ENCODE measurements at regions not wholly inside any gene's neighbourhood (a gene's known extent, or its start where the extent isn't known, plus 50 kb on each side); places are given as distances from the start of the nearest gene placed in this dataset.
"Not testable (repeated sequence)": the region's sequence is repeated elsewhere in the genome, so short reads cannot be mapped to it uniquely, and the experiment has no call there.

DNA sequence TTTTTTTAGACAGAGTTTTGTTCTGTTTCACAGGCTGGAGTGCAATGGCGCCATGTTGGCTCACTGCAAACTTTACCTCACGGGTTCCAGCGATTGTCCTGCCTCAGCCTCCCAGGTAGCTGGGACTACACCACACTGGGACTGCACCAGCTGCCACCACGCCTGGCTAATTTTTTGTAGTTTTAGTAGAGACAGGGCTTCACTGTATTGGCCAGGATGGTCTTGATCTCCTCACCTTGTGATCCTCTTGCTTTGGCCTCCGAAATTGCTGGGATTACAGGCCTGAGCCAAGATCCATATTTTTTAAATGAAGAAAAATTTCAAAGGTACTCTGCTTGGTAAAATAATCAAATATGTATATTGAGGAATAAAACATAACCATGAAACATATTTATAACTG, 195.8 kb upstream of the TPTE start:
- not testable (repeated sequence) for FAIRE-seq

- not testable (repeated sequence) for FAIRE-seq
Observed at GRCh38 chr21:10326146-10326545, 195.2 kb upstream of the TPTE start.

DNA sequence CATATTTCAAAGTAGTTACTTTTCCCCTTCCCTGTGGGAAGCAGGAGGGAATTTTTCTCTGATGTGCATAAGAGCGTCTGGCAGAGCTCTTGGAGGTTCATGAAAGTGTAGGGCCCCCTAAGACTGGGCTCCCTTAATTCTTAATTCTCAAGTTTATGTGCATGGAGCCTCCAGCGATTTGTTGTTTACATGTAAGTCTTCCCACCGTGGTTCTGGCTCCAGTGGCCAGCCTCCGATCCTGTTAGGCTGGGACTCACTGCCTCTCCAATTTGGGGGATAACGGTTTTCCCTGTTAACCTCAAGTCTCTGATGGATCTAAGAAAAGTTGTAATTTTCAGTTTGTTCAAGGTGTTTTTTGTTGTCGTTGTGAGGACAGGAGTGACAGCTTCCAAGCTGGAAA, 192.7 kb upstream of the TPTE start:
- not testable (repeated sequence) for FAIRE-seq

- FAIRE-seq: not testable (repeated sequence)
Observed at GRCh38 chr21:10330641-10331119, 190.7 kb upstream of the TPTE start.

- not testable (repeated sequence) for FAIRE-seq
Observed at GRCh38 chr21:10331134-10331533, 190.2 kb upstream of the TPTE start.

GRCh38 chr21:10332935-10333334, 188.4 kb upstream of the TPTE start:
- FAIRE-seq: not testable (repeated sequence)

DNA sequence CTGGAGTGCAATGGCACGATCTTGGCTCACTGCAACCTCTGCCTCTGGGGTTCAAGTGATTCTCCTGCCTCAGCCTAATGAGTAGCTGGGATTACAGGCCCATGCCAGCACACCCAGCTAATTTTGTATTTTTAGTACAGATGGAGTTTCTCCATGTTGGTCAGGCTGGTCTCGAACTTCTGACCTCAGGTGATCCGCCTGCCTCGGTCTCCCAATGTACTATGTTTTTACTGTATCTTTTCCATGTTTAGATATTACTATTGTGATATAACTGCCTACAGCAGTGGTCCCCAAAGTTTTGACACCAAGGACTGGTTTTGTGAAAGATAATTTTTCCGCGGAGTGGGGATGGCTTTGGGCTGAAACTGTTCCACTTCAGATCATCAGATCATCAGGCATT, 187.0 kb upstream of the TPTE start:
- not testable (repeated sequence) for FAIRE-seq

DNA sequence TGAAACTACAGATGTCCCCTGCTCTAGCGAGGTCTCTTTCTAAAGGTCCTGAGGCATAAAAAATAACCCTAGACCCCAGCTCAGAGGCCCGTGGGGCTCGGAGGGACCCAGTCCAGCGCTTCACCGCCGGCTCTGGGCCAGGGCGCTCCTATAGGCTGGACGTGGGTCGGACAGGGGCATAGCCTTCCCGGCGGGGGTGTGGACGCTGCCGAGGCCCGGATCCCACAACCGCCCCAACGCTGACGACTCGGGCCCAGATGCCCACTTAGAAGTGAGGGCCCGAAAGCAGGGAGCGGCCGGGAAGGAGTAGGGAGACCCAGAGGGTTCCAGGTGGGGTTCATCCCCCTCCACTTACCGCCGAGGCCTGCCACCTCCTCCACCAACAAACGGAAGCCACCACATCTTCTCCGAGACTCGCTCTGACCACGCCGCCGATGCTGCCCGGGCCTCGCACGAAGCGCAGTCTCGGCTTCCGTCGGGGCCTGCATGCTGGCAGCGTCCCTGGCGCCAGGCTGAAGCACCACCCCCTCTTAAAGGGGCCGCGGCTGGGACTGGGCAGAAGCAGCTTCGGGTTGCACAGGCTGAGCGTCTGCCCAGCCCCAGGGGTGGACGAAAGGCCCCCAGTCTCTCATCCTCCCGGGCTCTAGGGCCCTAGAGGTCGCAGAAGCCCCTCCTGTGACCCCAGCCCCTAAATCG, 179.0 kb upstream of the TPTE start:
- not testable (repeated sequence) for FAIRE-seq

GRCh38 chr21:10343146-10343935, 178.0 kb upstream of the TPTE start:
- not testable (repeated sequence) for FAIRE-seq

DNA sequence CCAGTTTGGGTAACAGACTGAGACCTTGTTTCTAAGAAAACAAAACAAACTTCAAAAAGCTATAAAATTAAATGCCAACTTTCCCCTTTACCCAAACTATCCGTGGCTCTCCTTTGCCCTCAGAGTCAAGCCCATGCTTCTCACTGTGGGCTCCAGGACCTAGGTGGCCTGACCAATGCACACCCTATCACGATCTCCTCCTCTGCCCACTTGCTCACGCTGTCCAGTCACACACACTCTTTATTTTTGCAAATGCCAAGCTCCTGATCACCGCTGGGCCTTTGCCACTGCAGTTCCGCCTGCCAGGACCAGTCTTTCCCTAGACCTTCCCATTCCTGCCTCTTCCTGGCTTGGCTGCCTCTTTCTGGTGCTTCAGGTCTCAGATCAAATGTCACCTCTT, 177.1 kb upstream of the TPTE start:
- FAIRE-seq: not testable (repeated sequence)

DNA sequence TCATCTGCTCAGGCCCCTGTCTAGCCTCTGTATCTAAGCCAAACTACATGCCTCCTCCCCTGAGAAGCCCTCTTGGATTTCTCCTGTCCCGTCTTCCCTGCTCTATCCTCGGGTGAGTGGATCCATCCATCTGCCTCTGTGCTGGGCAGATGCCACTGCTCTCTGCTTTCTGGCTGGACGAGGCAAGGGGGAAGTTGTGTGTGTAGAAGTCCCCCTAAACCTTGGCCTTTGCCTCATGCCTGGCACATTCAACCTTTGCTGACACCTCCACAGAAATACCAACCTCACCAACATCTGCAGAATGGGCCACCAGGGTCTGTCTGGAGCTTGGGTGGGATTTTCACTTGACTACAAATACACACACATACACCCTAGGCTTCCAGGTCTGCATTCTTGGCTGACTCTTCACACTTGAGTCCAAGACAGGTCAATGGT, 176.2 kb upstream of the TPTE start:
- FAIRE-seq: not testable (repeated sequence)

GRCh38 chr21:10346249-10346648, 175.1 kb upstream of the TPTE start:
- FAIRE-seq: not testable (repeated sequence)

DNA sequence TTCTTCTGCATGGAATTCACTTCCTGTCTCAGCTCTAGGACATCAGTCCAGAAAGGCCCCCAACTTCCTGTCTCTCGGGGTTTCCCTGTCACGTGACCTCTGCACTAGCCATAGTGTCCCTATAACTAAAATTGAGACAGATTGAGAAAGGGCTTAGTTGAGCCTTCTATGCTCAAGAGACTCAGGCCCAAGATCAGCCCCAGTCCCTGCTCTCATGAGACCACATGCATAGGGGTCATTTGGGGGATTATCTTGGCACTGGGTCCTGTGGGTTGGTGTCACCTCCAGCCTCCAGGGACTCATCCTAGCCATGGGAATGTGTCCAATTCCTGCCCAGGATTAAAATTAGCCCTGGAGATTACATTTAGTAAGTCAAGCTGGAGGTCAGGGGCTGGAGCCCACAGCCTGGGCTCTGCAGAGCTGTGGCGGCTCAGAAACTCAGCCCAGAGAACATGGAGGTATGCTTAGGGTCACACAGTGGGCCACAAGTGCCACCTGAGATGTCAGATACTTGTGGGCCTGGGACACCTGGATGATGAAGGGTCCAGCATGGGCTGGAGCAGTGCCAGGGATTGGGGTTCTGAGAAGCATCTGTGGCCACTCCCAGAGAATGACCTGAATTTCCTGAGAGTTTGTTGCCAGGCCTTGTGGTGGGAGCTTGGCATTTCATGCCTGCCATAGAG, 174.3 kb upstream of the TPTE start:
- FAIRE-seq: not testable (repeated sequence)

GRCh38 chr21:10347675-10348074, 173.7 kb upstream of the TPTE start:
- not testable (repeated sequence) for FAIRE-seq

DNA sequence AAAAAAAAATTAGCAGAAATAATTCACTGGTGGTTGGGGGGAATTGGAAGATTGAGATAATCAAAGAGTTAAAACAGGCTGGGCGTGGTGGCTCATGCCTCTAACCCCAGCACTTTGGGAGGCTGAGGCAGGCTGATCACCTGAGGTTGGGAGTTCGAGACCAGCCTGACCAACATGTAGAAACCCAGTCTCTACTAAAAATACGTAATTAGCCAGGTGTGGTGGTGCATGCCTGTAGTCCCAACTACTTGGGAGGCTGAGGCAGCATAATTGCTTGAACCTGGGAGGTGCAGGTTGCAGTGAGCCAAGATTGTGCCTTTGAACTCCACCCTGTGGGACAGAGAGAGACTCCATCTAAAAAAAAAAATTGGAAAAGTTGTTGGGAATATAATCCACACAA, 173.2 kb upstream of the TPTE start:
- FAIRE-seq: not testable (repeated sequence)

GRCh38 chr21:10354851-10355578, 166.4 kb upstream of the TPTE start:
- not testable (repeated sequence) for FAIRE-seq

- not testable (repeated sequence) for FAIRE-seq
Observed at GRCh38 chr21:10359120-10359519, 162.3 kb upstream of the TPTE start.

GRCh38 chr21:10359911-10360310, 161.5 kb upstream of the TPTE start:
- not testable (repeated sequence) for FAIRE-seq

DNA sequence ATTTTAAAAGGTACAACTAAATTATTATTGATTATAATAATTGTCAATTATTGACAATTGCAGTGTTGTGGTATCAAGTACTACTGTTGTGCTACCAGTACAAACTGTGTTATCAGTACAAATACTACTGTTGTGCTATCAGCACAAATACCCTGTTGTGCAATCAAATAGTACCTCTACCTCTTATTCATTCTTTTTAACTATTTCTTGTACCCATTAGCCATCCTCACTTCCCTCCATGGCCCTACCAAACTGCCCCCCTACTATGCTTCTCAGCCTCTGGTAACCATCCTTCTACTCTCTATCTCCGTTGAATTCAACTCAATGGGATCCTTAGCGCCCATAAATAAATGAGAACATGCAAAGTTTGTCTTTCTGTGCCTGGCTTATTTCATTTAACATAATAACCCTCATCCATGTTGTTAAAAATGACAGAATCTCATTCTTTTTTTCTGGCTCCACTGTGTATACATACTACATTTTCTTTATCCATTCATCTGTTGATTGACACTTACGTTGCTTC, 160.1 kb upstream of the TPTE start:
- FAIRE-seq: not testable (repeated sequence)

DNA sequence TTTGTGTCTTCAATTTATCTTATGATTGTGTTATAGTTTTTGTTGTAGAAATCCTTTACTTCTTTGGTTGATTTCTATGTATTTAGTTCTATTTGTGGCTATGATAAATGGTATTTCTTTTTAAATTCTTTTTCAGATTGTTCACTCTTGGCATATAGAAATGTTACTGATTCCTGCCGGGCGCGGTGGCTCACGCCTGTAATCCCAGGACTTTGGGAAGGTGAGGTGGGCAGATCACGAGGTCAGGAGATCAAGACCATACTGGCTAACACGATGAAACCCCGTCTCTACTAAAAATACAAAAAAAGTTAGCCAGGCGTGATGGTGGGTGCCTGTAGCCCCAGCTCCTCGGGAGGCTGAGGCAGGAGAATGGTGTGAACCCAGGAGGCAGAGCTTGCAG, 158.6 kb upstream of the TPTE start:
- not testable (repeated sequence) for FAIRE-seq

- not testable (repeated sequence) for FAIRE-seq
Observed at GRCh38 chr21:10363321-10363720, 158.1 kb upstream of the TPTE start.

DNA sequence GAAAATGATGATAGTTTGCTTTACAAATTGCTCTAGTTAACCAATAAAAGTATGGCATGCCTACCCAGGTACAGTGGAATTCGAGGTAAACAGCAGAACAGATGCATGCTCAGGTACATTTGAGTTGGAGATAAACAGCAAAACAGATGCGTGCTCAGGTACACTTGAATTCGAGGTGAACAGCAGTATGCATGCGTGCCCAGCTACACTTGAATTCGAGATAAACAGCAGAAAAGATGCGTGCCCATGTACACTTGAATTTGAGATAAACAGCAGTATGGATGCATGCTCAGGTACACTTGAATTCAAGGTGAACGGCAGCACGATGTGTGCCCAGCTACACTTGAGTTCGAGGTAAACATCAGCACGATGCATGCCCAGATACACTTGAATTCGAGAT, 155.2 kb upstream of the TPTE start:
- FAIRE-seq: not testable (repeated sequence)
